Naive B cell (primary cell): ENCODE measurements at regions not wholly inside any gene's neighbourhood (a gene's known extent, or its start where the extent isn't known, plus 50 kb on each side); places are given as distances from the start of the nearest gene placed in this dataset.

Experiments used
- ATAC-seq, 2 donors: fragments of 150-1000 bp; cut with Tn5 transposase; 2 replicates each; pipeline ENCODE4 v1.10.0; 2021; ENCODE audit warnings: low read depth in 2 of 2, mild to moderate bottlenecking in 2 of 2, moderate library complexity in 2 of 2
- DNase-seq: peaks from one replicate; pipeline ENCODE4 v3.0.0; 2022
- H3K27ac Mint-ChIP-seq, 6 donors: one replicate each; pipeline ENCODE4 v1.8.0; 2020 to 2022; ENCODE audit warnings: mild to moderate bottlenecking in 6 of 6, mixed read lengths in 6 of 6, moderate library complexity in 5 of 6, inconsistent platforms in 2 of 6
- H3K27me3 Mint-ChIP-seq, 3 donors: one replicate each; pipeline ENCODE4 v1.8.0; 2021 to 2022; ENCODE audit warnings: mixed read lengths in 3 of 3, mild to moderate bottlenecking in 1 of 3
- H3K36me3 Mint-ChIP-seq, 2 donors: one replicate each; pipeline ENCODE4 v1.8.0; 2020 to 2022; ENCODE audit warnings: mixed read lengths in 2 of 2, inconsistent platforms in 1 of 2, mild to moderate bottlenecking in 1 of 2
- H3K4me1 Mint-ChIP-seq, 3 donors: one replicate each; pipeline ENCODE4 v1.8.0; 2020 to 2022; ENCODE audit warnings: mixed read lengths in 3 of 3, inconsistent platforms in 1 of 3, mild to moderate bottlenecking in 1 of 3, moderate library complexity in 1 of 3
- H3K4me3 Mint-ChIP-seq, 8 donors: one replicate each; pipeline ENCODE4 v1.8.0; 2020 to 2022; ENCODE audit warnings: mild to moderate bottlenecking in 8 of 8, mixed read lengths in 8 of 8, moderate library complexity in 8 of 8, inconsistent platforms in 2 of 8
- H3K9me3 Mint-ChIP-seq, 7 donors: one replicate each; pipeline ENCODE4 v1.8.0; 2020 to 2022; ENCODE audit warnings: mixed read lengths in 7 of 7, mild to moderate bottlenecking in 5 of 7, inconsistent platforms in 2 of 7, moderate library complexity in 1 of 7

- Mint-ChIP-seq H3K27ac (no peak overlapping the region), H3K9me3 (peaks cover 0 to 26% (median 13%) of the 10 kb centered on the region in 7 donors), H3K27me3 (peaks cover 0 to 5% (median 0%) of the 10 kb centered on the region in 3 donors), H3K4me3 (no peak overlapping the region), H3K4me1 (no peaks in the 10 kb centered on the region), H3K36me3 (no peaks in the 10 kb centered on the region)
- DNase-seq (no peak), ATAC-seq (no peak)
These were observed 207.5 kb downstream of the TENT4A start for GRCh38 chr5:6920628-6921256.

GRCh38 chr5:6926491-6927038 is 213.3 kb downstream of the TENT4A start:
- Mint-ChIP-seq H3K27me3 (no peaks in the 10 kb centered on the region), H3K9me3 (peaks cover 3 to 14% (median 5%) of the 10 kb centered on the region in 7 donors), H3K27ac (no peak overlapping the region), H3K36me3 (no peaks in the 10 kb centered on the region), H3K4me1 (no peaks in the 10 kb centered on the region), H3K4me3 (no peak overlapping the region)
- DNase-seq = no peak
- no peak for ATAC-seq

- H3K36me3 Mint-ChIP-seq = no peaks in the 10 kb centered on the region
- ATAC-seq (no peak), DNase-seq (no peak)
- H3K4me1 Mint-ChIP-seq = peaks cover 0 to 5% (median 0%) of the 10 kb centered on the region in 3 donors
- peaks cover 0 to 4% (median under 1%) of the 10 kb centered on the region in 7 donors for H3K9me3 Mint-ChIP-seq
- peaks cover 0 to 21% (median 7%) of the 10 kb centered on the region in 3 donors for H3K27me3 Mint-ChIP-seq
- H3K4me3 Mint-ChIP-seq = no peak overlapping the region
- H3K27ac Mint-ChIP-seq = no peak overlapping the region
These were observed 222.8 kb downstream of the TENT4A start for GRCh38 chr5:6936031-6936430.

GRCh38 chr5:6937677-6938076 is 224.4 kb downstream of the TENT4A start:
- DNase-seq (no peak), ATAC-seq (no peak)
- Mint-ChIP-seq H3K27me3 (peaks cover 0 to 21% (median 7%) of the 10 kb centered on the region in 3 donors), H3K4me1 (peaks cover 0 to 5% (median 0%) of the 10 kb centered on the region in 3 donors), H3K27ac (no peak overlapping the region), H3K9me3 (peaks cover 0 to 4% (median 0%) of the 10 kb centered on the region in 7 donors), H3K4me3 (no peak overlapping the region), H3K36me3 (no peaks in the 10 kb centered on the region)

- Mint-ChIP-seq H3K36me3 (no peaks in the 10 kb centered on the region), H3K4me1 (peaks cover 0 to 5% (median 0%) of the 10 kb centered on the region in 3 donors)
These were observed 228.4 kb downstream of the TENT4A start for GRCh38 chr5:6941631-6942030.

GRCh38 chr5:6943197-6944112 is 230.2 kb downstream of the TENT4A start:
- H3K36me3 Mint-ChIP-seq = no peaks in the 10 kb centered on the region
- H3K27ac Mint-ChIP-seq = no peak overlapping the region
- no peak for DNase-seq
- H3K27me3 Mint-ChIP-seq = no peaks in the 10 kb centered on the region
- no peak for ATAC-seq
- H3K4me1 Mint-ChIP-seq = peaks cover 0 to 5% (median 0%) of the 10 kb centered on the region in 3 donors
- H3K9me3 Mint-ChIP-seq = peaks cover 0 to 4% (median 0%) of the 10 kb centered on the region in 7 donors
- H3K4me3 Mint-ChIP-seq = no peak overlapping the region

More at GRCh38 chr5:6941631-6942030, 228.4 kb downstream of the TENT4A start:
- H3K9me3 Mint-ChIP-seq = peaks cover 0 to 4% (median 0%) of the 10 kb centered on the region in 7 donors
- no peak overlapping the region for H3K4me3 Mint-ChIP-seq
- ATAC-seq (no peak), DNase-seq (no peak)
- no peak overlapping the region for H3K27ac Mint-ChIP-seq
- peaks cover 0 to 11% (median 7%) of the 10 kb centered on the region in 3 donors for H3K27me3 Mint-ChIP-seq

- H3K4me1 Mint-ChIP-seq = no peaks in the 10 kb centered on the region
- H3K36me3 Mint-ChIP-seq = no peaks in the 10 kb centered on the region
- DNase-seq (no peak), ATAC-seq (no peak)
- no peaks in the 10 kb centered on the region for H3K27me3 Mint-ChIP-seq
- H3K27ac Mint-ChIP-seq = no peak overlapping the region
- H3K9me3 Mint-ChIP-seq = peaks cover 0 to 4% (median 0%) of the 10 kb centered on the region in 7 donors
- no peak overlapping the region for H3K4me3 Mint-ChIP-seq
These were observed 235.3 kb downstream of the TENT4A start for GRCh38 chr5:6948562-6948961.

GRCh38 chr5:6949230-6949629 is 236.0 kb downstream of the TENT4A start:
- H3K36me3 Mint-ChIP-seq = no peaks in the 10 kb centered on the region
- DNase-seq = no peak
- H3K4me3 Mint-ChIP-seq = no peak overlapping the region
- no peaks in the 10 kb centered on the region for H3K27me3 Mint-ChIP-seq
- no peak overlapping the region for H3K27ac Mint-ChIP-seq
- peaks cover 0 to 4% (median 0%) of the 10 kb centered on the region in 7 donors for H3K9me3 Mint-ChIP-seq
- no peak for ATAC-seq
- no peaks in the 10 kb centered on the region for H3K4me1 Mint-ChIP-seq

- H3K4me3 Mint-ChIP-seq = no peak overlapping the region
- H3K4me1 Mint-ChIP-seq = no peaks in the 10 kb centered on the region
- DNase-seq (no peak), ATAC-seq (no peak)
- no peak overlapping the region for H3K27ac Mint-ChIP-seq
- peaks cover 0 to 6% (median 0%) of the 10 kb centered on the region in 3 donors for H3K27me3 Mint-ChIP-seq
- no peaks in the 10 kb centered on the region for H3K36me3 Mint-ChIP-seq
- peaks cover 0 to 9% (median 0%) of the 10 kb centered on the region in 7 donors for H3K9me3 Mint-ChIP-seq
These were observed 237.0 kb downstream of the TENT4A start for GRCh38 chr5:6950250-6950649.

GRCh38 chr5:6950860-6951259 is 237.6 kb downstream of the TENT4A start:
- no peak for DNase-seq
- ATAC-seq = no peak
- H3K27ac Mint-ChIP-seq = no peak overlapping the region
- H3K9me3 Mint-ChIP-seq = peaks cover 0 to 9% (median 0%) of the 10 kb centered on the region in 7 donors
- peaks cover 0 to 6% (median 0%) of the 10 kb centered on the region in 3 donors for H3K27me3 Mint-ChIP-seq
- no peaks in the 10 kb centered on the region for H3K4me1 Mint-ChIP-seq
- no peaks in the 10 kb centered on the region for H3K36me3 Mint-ChIP-seq
- H3K4me3 Mint-ChIP-seq = no peak overlapping the region

GRCh38 chr5:6961123-6961522 is 247.9 kb downstream of the TENT4A start:
- no peaks in the 10 kb centered on the region for H3K4me1 Mint-ChIP-seq
- H3K4me3 Mint-ChIP-seq = no peak overlapping the region
- H3K27me3 Mint-ChIP-seq = no peaks in the 10 kb centered on the region
- H3K9me3 Mint-ChIP-seq = peaks cover 1 to 12% (median 6%) of the 10 kb centered on the region in 7 donors
- no peak for ATAC-seq
- H3K27ac Mint-ChIP-seq = no peak overlapping the region
- no peak for DNase-seq
- no peaks in the 10 kb centered on the region for H3K36me3 Mint-ChIP-seq

- Mint-ChIP-seq H3K4me1 (no peaks in the 10 kb centered on the region), H3K27me3 (no peaks in the 10 kb centered on the region), H3K27ac (no peak overlapping the region), H3K4me3 (peak overlapping the region in 1 of 8 donors; percentile 26), H3K9me3 (peaks cover 3 to 12% (median 6%) of the 10 kb centered on the region in 7 donors), H3K36me3 (no peaks in the 10 kb centered on the region)
- ATAC-seq (no peak), DNase-seq (no peak)
These were observed 248.8 kb downstream of the TENT4A start for GRCh38 chr5:6961837-6962635.

- peaks cover 0 to 9% (median 2%) of the 10 kb centered on the region in 7 donors for H3K9me3 Mint-ChIP-seq
- no peaks in the 10 kb centered on the region for H3K4me1 Mint-ChIP-seq
- H3K36me3 Mint-ChIP-seq = no peaks in the 10 kb centered on the region
- H3K4me3 Mint-ChIP-seq = no peak overlapping the region
- ATAC-seq (no peak), DNase-seq (no peak)
- no peaks in the 10 kb centered on the region for H3K27me3 Mint-ChIP-seq
- no peak overlapping the region for H3K27ac Mint-ChIP-seq
These were observed 263.7 kb downstream of the TENT4A start for GRCh38 chr5:6976971-6977370.
